ENCODE measurements at regions not wholly inside any gene's neighbourhood (a gene's known extent, or its start where the extent isn't known, plus 50 kb on each side); places are given as distances from the start of the nearest gene placed in this dataset.

- TF ChIP-seq POLR2A (IDR thresholded peaks at IDR 0.05) (no peak), CTCF (IDR thresholded peaks at IDR 0.05) (no peak)
Observed at GRCh38 chr14:84579292-84579691, 950.7 kb upstream of the FLRT2 start.
